ENCODE measurements at regions not wholly inside any gene's neighbourhood (a gene's known extent, or its start where the extent isn't known, plus 50 kb on each side); places are given as distances from the start of the nearest gene placed in this dataset.

DNA sequence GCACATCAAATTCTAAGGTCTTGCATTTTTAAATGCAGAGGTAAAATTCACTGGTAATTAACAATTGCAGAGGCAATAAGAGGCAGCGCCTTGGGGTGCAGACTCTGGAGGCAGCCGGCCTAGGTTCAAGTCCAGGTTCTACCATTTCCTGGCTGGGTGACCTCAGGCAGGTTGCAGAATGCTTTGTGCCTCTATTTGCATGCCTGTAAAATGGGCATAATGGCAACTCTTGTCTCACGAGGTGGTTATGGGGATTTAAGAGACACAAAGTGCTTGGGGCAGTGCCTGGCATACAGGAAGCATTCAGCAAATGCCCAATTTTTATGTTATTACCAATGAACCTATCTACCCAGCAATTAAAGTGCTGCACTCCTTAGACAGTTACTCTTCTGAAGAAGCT is 180.0 kb upstream of the LHX5 start:
- DNase-seq: no peak

- DNase-seq: no peak
Observed at GRCh38 chr12:113650476-113650875, 178.8 kb upstream of the LHX5 start.

- DNase-seq: no peak
Observed at GRCh38 chr12:113649256-113649830, 177.7 kb upstream of the LHX5 start.

DNA sequence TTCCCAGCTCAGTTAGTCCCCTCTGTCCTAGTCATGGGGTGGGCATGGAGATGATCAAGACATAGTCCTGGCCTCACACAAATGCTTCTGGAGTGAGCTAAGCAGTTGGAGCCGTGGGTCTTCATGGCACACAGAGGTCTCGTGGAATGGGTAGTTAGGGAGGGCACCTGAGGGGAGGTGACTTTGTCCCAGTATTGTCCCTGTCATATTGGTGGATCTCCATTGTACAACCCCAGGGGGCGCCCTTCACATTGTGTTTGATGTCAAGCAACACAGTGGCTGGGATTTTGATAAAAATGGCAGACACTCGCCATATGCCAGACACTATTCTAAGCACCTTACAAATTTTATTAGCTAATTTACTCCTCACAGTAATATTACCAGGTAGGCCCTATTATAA is 175.4 kb upstream of the LHX5 start:
- peak; percentile 23 for DNase-seq

DNA sequence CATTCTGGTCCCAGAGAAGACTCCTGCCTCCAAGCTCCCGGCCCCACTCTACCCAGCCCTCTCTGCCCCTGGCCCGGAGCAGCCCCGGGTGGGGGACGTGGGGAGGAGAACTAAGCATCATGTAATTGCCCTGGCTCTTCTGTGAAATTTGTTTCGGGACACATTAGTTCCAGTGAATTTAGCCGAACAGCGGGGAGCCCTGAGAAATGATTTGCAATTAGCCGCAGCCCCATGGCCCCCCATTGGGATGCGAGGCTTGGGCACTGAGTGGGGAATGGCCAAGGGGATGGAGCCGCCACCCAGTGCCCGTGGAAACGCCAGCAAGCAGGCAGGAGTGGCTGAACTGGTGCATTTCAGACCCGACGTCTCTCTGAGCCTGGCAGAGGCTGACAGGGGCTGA is 173.9 kb upstream of the LHX5 start:
- DNase-seq: no peak

DNA sequence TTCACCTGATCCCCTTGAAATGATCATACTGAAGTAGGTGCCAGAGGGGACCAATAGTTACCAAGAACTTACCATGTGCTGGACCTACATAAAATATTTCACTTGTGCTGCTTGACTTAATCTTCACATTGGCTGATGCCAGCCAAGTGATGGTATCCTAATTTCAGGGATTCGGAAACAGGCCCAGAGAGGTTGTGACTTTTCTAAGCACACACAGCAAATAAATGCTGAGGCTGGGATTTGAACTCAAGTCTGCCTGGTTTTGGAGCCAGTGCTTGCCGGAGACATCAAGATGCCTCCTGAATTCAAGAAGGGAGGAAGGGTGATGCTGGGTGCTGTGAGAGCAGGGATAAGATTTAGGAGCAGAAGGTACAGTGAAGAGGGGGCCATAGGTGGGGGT is 173.5 kb upstream of the LHX5 start:
- DNase-seq: no peak

- no peak for DNase-seq
Observed at GRCh38 chr12:113643177-113643974, 171.7 kb upstream of the LHX5 start.

- DNase-seq: no peak
Observed at GRCh38 chr12:113642672-113643071, 171.0 kb upstream of the LHX5 start.

DNA sequence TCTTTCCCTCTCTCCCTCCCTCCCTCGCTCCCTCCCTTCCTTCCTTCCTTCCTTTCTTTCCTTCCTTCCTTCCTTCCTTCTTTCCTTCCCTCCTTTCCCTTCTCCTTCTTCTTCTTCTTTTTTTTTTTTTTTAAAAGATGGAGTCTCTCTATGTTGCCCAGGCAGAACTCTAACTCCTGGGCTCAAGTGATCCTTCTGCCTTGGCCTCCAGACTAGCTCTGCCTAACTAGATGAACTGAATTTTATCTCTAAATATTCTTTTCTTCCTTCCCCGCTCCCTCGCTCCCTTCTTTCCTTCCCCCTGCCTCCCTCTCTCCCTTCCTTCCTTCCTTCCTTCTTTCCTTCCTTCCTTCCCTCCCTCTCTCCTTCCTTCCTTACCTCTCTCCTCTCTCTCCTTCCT is 170.5 kb upstream of the LHX5 start:
- DNase-seq: no peak

GRCh38 chr12:113641426-113642030 is 169.9 kb upstream of the LHX5 start:
- no peak for DNase-seq

DNA sequence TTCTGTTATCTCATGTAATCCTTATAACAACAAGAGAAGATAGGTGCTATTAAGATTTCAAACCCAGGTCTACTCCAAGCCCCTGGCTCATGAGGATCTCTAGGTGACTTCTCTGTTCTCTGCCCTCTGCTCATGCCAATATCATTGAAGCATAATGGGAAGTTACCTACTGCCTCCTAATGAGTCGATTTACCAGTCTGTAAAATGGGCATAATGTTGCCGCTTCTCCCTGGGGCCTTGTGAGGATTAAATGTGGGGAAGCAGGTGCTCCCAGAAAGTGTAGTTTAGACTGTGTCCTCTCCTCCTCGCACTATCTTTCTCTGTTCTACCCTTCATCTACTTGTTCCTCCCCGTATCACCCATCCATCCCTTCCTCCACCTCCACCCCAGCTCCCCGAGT is 169.2 kb upstream of the LHX5 start:
- DNase-seq: no peak

DNA sequence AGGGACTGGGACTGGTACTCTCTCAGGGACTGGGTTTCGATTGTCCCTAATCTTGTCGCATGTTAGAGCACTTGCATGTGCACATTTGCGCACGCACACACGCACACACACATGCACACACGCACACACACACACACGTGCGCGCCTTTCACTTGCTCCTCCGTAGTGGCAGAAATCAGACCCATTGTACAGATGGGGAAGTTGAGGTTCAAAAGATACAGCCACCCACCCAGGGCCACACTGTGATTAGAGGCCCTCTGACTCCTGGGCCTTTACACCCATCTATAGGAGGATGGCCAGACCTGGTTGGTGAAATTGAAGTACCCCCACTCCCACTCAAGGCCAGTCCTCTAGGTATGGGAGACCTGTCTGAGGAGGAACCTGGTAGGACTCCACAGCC is 167.8 kb upstream of the LHX5 start:
- no peak for DNase-seq

DNA sequence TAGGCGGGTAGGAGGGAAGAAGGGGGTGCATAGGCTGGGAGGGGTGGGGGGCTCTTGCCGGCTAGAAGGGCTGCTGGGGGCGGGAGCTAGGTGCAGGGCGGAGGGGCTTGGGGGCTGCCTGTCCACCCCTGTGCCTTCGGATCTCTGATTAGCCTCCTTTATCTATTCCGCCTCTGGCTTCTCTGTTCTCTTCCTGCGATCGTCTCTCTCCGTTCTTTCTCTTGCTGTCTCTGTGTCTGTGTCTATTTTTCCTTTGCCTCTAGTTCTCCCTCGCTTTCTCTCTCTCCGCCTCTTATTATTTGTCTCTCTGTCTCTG is 166.7 kb upstream of the LHX5 start:
- DNase-seq: no peak

DNA sequence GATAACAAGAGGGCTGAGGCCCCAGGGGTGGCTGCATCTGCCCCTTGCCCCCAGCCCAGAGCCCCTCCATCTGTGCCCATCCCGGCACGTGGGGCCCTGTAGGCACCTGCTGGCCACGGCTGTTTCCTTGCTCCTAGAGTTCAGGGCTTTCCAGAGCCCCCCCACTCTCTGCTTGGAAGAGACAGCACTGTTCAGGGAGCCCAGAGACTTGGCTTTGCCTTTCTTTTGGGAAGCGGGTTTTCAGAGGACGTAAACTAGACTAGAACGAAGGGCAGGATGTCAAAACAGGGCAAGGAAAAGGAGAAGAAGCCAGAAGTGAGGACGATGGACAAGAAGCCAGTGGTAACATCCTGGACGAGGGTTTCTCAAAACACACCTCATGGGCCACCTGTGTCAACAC is 163.3 kb upstream of the LHX5 start:
- no peak for DNase-seq

DNA sequence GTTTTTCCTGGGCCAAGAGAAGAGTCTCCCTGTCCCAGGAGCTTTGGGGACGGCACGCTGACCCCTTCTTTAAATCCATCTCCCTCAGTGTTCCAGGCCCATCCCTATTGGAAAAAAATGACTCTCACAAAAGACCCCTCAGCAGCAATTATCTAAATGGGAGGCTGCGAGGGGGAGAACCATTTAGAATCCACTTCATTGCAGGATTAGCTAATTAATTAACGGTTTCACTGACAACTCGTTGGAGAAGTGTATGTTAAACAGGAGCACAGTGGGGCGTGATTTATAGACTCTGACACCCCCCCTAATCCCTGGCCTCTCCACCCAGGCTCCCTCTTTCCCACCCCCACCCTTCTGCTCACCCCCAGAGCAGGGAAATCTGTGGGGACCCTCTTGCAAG is 162.8 kb upstream of the LHX5 start:
- no peak for DNase-seq

DNA sequence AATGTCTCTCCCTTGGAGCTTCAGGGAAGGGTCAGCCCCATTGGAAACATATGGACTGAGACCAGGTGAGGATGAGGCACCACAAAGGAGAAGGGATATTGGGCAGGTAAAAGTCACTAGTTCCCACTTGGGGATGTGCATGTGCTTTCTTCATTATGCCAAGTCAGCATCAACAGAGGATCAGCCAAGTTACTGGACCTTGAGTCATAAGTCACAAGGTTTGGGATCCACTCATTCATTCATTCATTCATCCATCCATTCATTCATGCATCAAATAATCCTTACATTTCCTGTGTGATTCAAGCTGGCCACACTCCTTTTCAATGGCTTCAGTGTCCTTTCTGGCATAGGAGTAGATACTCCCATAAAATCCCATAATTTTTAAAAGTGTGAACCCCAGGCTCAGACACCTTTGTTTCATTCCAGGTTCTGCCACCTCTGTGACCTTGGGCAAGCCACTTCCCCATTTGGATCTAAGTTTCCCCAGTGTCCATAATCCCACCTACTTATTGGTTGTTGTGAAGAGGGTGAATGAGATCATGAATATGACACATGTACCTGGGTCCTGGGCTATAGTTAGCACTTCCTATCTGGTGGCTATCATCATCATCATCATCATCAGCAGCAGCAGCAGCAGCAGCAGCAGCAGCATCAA is 162.1 kb upstream of the LHX5 start:
- no peak for DNase-seq

- no peak for DNase-seq
Observed at GRCh38 chr12:113630625-113631024, 159.0 kb upstream of the LHX5 start.

GRCh38 chr12:113625499-113625898 is 153.8 kb upstream of the LHX5 start:
- no peak for DNase-seq

DNA sequence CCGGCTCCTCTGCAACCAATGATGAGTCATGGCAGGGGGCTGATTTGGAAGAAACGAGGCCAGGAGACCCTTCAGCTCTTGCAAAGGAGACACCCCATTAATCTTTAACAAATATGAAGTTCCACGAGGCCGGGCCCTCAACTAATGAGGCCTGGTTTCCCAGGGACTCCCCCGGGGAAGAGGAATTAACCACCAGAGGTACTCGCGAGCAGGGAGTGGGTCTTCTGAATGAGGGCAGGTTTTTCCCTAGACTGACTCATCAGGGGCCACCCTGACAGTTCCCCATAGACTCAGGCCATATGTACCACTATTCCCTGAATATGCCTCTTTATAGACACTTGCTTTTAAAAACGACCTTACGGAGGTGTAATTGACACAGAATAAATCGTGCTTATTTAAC is 150.7 kb upstream of the LHX5 start:
- no peak for DNase-seq

DNA sequence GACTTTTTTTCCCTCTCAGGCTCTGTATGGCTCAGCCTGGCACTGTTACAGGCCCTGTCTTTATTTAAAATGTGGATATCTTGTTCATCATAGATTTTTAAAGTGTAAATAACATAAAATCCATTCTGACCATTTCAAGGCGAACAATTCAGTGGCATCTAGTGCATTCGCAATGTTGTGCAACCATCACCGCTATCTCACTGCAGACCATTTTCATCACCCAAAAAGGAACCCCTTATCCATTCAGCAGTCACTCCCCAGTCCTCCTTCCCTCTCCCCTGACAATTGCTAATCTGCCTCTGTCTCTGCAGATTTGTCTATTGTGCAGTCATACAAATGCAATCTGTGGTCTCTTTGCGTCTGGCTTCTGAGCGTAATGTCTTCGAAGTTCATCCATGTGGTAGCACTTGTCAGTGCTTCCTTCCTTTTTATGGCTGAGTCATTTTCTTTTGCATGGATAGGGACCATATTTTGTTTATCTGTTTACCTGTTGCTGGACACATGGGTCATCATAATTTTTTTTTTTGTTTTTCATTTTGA is 148.8 kb upstream of the LHX5 start:
- DNase-seq: no peak

DNA sequence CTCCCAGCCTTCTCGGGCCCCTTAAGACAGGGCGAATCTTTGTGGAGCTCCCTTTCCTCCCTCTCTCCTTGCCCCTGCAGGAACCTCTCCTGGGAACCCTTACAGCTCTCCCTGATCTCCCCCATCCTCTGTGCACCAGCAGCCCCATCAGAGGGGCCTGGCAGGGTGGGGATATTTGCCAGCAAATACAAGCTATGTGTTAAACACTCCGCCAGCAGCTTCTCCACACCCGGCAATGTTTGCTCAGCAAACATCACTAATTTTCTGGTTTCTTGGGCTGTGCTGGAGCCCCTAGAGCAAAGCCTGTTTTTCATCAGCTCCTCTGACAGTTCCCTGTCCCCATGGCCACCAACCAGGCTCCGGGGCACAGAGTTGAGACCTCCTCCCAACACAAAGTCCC is 147.5 kb upstream of the LHX5 start:
- DNase-seq: no peak

DNA sequence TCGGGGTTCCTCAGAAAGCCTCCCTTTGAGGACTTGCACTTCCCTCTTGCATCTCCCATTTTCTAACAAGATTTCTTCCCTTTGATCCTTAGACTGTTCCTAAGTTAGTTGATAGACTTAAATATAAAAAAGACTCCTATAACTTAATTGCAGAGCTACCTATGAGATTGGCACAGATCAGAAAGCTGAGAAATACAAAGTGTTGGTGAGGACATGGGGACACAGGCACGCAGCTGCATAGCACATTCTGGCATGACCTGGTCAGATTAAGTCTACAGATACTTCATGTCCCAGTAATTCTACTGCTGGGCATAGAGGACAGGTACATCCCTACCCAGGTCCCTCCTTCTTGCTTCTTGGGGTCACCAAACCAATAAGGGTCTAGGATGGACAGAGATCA is 141.7 kb upstream of the LHX5 start:
- DNase-seq: no peak

GRCh38 chr12:113612793-113613192 is 141.1 kb upstream of the LHX5 start:
- no peak for DNase-seq
